ENCODE measurements at regions not wholly inside any gene's neighbourhood (a gene's known extent, or its start where the extent isn't known, plus 50 kb on each side); places are given as distances from the start of the nearest gene placed in this dataset.

DNA sequence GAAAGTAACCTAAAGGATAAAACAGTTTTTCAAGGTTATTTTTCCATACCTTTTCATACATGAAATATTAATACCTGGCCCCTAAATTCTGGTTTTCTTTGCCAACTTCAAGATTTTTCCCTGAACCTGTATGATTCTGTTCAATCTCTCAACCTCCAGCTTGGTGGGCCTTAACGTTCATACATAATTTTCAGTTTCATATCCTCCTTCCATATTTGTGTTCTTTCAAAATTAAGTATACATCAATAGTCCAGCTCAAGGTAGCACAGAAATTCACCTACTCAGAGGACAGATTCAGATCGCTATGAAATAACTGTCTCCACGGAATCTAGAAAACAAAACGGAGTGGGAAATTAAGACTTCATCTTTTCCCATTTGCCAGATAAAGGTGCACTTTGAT is 505.8 kb upstream of the GHITM start:
- H3K27me3 ChIP-seq, result no peaks in the 10 kb centered on the region
- no peaks in the 10 kb centered on the region for H3K4me1 ChIP-seq (ENCODE audit: insufficient read depth)
- no peak for DNase-seq
- no peaks in the 10 kb centered on the region for H3K36me3 ChIP-seq
- TF ChIP-seq, protein P1, sequence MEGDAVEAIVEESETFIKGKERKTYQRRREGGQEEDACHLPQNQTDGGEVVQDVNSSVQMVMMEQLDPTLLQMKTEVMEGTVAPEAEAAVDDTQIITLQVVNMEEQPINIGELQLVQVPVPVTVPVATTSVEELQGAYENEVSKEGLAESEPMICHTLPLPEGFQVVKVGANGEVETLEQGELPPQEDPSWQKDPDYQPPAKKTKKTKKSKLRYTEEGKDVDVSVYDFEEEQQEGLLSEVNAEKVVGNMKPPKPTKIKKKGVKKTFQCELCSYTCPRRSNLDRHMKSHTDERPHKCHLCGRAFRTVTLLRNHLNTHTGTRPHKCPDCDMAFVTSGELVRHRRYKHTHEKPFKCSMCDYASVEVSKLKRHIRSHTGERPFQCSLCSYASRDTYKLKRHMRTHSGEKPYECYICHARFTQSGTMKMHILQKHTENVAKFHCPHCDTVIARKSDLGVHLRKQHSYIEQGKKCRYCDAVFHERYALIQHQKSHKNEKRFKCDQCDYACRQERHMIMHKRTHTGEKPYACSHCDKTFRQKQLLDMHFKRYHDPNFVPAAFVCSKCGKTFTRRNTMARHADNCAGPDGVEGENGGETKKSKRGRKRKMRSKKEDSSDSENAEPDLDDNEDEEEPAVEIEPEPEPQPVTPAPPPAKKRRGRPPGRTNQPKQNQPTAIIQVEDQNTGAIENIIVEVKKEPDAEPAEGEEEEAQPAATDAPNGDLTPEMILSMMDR (IDR thresholded peaks at IDR 0.05), result no peak
- TF ChIP-seq EP300 (IDR thresholded peaks at IDR 0.05) (no peak), POLR2A (IDR thresholded peaks at IDR 0.05) (no peak)
- H3K9me3 ChIP-seq, result no peaks in the 10 kb centered on the region
- intact Hi-C loops (cut with DNase I), result no loop called here
- no peak overlapping the region for H3K4me3 ChIP-seq
- WGBS, 3 donors, result 96 to 97% (median 96%) methylated on average over 4 of the region's 4 CpGs
- no peak overlapping the region for H3K27ac ChIP-seq

DNA sequence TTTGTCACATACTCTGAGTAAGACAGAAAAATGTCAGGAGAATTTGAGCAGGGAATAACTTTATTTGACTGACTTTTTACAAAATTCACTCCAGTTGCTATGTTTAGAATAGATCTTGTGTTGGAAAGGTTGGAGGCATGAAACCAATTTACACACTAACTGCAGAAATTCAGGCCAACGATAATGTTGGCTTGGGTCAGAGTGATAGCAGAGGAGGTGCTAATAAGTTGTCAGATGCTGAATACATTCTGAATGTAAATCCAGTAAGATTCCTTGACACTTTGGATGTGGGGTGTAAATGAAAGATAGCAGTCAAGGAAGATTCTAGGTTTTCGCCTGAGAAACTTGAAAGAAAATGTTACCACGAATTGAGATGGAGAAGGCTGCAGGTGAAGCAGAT is 502.5 kb upstream of the GHITM start:
- intact Hi-C loops (cut with DNase I), result no loop called here
- no peak overlapping the region for H3K27ac ChIP-seq
- no peaks in the 10 kb centered on the region for H3K4me1 ChIP-seq (ENCODE audit: insufficient read depth)
- no peaks in the 10 kb centered on the region for H3K36me3 ChIP-seq
- no peaks in the 10 kb centered on the region for H3K9me3 ChIP-seq
- TF ChIP-seq POLR2A (IDR thresholded peaks at IDR 0.05) (no peak), EP300 (IDR thresholded peaks at IDR 0.05) (no peak)
- TF ChIP-seq, protein P1 (IDR thresholded peaks at IDR 0.05), result no peak
- no peak overlapping the region for H3K4me3 ChIP-seq
- no peaks in the 10 kb centered on the region for H3K27me3 ChIP-seq
- WGBS, 3 donors, result 87 to 91% (median 90%) methylated on average over 3 of the region's 3 CpGs
- DNase-seq, result no peak

DNA sequence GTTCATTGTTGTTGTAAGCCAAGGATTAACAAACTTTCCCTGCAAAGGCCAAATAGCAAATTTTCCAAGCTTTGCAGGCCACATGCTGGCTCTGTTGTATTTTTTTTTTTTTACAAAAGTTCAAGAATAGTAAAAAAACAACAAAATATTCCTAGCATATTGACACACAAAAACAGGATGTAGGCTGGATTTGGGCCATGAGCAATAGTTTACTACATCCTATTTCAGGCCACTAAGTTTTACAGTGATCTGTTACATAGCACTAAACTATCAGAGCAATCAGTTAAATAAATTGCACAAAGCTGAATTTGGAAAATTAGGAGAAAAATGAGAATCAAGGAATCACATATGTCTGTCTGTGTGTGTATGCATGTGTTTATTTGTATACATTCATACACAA is 491.8 kb upstream of the GHITM start:
- DNase-seq, result no peak
- H3K4me1 ChIP-seq (ENCODE audit: insufficient read depth), result peaks cover 1% of the 10 kb centered on the region
- intact Hi-C loops (cut with DNase I), result no loop called here

DNA sequence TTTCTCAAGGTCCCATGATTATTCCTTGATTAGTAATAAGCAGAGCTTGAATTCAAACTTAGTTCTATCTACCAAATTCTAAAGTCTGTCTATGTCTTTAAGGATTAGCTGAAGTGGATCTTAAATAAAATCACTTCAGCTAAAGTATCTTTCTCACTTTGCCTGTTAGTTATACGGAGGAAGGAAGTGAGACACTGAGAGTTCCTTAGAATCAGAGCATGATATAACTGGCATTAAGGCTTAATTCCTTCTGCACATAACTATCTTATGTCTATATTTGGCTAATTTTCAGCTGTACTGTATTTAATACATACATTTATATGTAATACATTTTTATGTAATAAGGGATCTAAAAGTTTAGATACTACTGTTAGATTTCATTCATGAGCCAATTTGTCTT is 491.1 kb upstream of the GHITM start:
- TF ChIP-seq EP300 (IDR thresholded peaks at IDR 0.05), result no peak
- TF ChIP-seq, protein P1 (IDR thresholded peaks at IDR 0.05), result no peak
- TF ChIP-seq POLR2A (IDR thresholded peaks at IDR 0.05), result no peak

More for the DNA sequence above, 491.8 kb upstream of the GHITM start:
- Histone ChIP-seq H3K27me3 (no peaks in the 10 kb centered on the region), H3K27ac (no peak overlapping the region), H3K36me3 (no peaks in the 10 kb centered on the region), H3K4me3 (no peak overlapping the region), H3K9me3 (no peaks in the 10 kb centered on the region)
- TF ChIP-seq POLR2A (IDR thresholded peaks at IDR 0.05) (no peak), EP300 (IDR thresholded peaks at IDR 0.05) (no peak)
- TF ChIP-seq, protein P1 (IDR thresholded peaks at IDR 0.05), result no peak

DNA sequence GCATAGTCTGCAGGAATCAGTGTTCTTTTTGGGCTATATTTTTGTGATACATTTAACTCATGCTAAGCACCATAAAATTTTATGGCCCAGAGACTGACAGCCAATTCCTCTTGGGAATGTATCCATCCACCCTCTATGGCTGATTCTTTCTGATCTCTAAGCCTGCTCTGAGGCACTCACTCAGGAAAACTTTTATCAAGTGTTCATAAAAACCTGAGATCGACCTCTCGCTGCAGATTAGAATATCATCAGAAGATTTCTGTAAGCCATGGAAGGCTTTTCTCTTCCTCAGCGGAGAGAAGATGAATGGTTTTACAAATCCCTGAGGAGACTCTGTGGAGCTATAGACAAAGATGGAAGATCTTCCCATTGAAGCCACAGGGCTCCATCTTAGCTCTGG is 489.8 kb upstream of the GHITM start:
- DNase-seq, result no peak
- intact Hi-C loops (cut with DNase I), result no loop called here
- 94 to 96% (median 94%) methylated on average over 3 of the region's 3 CpGs for WGBS, 3 donors
- Histone ChIP-seq H3K27ac (no peak overlapping the region), H3K27me3 (no peaks in the 10 kb centered on the region), H3K9me3 (no peaks in the 10 kb centered on the region), H3K4me1 (ENCODE audit: insufficient read depth) (peaks cover 1% of the 10 kb centered on the region), H3K36me3 (no peaks in the 10 kb centered on the region), H3K4me3 (no peak overlapping the region)
- TF ChIP-seq POLR2A (IDR thresholded peaks at IDR 0.05) (no peak), EP300 (IDR thresholded peaks at IDR 0.05) (no peak)
- TF ChIP-seq, protein P1 (IDR thresholded peaks at IDR 0.05), result no peak

More for the DNA sequence above, 491.1 kb upstream of the GHITM start:
- intact Hi-C loops (cut with DNase I), result no loop called here
- DNase-seq, result no peak
- Histone ChIP-seq H3K27ac (no peak overlapping the region), H3K36me3 (no peaks in the 10 kb centered on the region), H3K4me3 (no peak overlapping the region), H3K4me1 (ENCODE audit: insufficient read depth) (peaks cover 1% of the 10 kb centered on the region), H3K27me3 (no peaks in the 10 kb centered on the region), H3K9me3 (no peaks in the 10 kb centered on the region)
- WGBS, 3 donors, result 47 to 57% (median 54%) methylated on average over 1 of the region's 1 CpG
